GM18858 (cell line): ENCODE measurements at regions not wholly inside any gene's neighbourhood (a gene's known extent, or its start where the extent isn't known, plus 50 kb on each side); places are given as distances from the start of the nearest gene placed in this dataset.

ENCODE experiments used
- ATAC-seq: cut with Tn5 transposase; IDR thresholded peaks from one replicate; pipeline ENCODE4 v1.9.1; 2021; ENCODE audit not compliant: unreplicated experiment

DNA sequence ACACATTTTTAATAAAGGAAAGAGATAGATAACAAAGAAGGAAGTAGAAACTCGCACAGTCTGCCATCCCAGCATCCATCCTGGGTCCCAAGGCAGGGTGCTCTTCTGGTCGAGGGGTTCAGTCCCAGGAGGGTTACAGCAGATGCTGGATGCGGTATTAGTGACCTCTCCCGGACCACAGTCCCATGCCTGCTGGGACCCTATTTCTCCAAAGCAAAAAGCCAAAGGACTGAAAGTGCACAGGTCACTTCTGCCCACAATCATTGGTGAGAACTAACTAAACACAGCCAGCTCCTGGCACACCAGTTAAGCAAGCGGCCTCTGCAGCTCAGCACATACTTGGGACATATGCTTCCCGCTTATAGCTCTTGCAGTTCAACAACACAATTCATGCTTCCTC is 96.1 kb upstream of the HABP2 start:
- no peak for ATAC-seq

GRCh38 chr10:113457408-113457807 is 95.4 kb upstream of the HABP2 start:
- ATAC-seq = no peak

DNA sequence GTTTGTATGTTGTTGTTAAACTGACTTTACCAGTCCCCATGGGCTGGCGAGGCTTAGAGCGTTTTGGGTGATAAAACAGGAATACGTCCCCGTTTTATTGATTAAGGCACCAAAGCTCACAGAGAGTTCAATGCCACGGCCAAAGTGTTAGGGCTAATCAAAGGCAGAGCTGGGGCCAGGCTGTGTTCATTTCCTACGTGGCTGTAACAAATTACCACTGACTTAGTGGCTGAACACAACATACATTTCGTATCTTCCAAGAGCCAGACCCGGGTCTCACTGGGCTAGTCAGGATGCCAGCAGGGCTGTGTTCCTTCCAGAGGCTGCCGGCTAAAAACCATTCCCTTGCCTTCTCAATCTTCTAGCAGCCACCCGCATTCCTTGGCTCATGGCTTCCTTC is 94.4 kb upstream of the HABP2 start:
- ATAC-seq = no peak

- ATAC-seq = no peak
These were observed 93.9 kb upstream of the HABP2 start for GRCh38 chr10:113458944-113459343.

GRCh38 chr10:113459626-113460280 is 93.1 kb upstream of the HABP2 start:
- no peak for ATAC-seq

DNA sequence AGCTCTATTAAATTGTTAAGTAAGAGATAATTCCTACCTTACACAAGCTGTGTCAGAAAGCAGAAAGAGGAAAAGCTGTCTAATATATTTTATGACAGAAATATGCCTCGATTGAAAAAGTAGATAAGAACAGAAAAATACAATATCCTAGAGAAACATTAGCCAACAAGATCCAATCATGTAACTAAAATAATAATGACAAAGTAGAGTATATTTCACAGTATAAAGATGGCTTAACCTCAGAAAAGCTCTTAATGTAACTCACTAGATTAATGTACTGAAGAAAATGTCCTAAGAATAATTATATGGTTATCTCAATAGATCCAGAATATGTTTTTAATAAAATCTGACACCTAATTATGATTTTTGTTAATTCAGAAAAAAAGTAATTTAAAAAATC is 89.8 kb upstream of the HABP2 start:
- ATAC-seq = no peak

DNA sequence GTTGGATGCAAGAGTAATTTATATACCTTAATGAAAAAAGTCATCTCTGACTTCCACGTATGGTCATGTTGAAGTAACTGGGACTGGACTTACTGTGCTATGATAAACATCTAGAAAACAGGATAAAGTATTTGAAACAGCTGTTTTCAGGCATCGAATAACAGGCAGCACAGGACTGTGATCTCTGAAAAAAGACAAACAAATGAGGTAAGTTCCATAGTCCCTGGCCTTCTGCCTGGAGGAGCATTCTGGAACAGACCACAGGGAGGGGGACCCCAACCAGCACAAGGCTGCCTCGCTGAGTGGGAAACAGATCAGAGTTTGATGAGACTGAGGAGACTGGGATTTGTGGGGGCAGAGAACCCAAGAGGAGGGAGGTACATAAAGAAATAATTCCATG is 89.1 kb upstream of the HABP2 start:
- no peak for ATAC-seq

- no peak for ATAC-seq
These were observed 83.1 kb upstream of the HABP2 start for GRCh38 chr10:113469796-113470195.

GRCh38 chr10:113470372-113471240 is 82.2 kb upstream of the HABP2 start:
- ATAC-seq = no peak

GRCh38 chr10:113471241-113471996 is 81.4 kb upstream of the HABP2 start:
- no peak for ATAC-seq

DNA sequence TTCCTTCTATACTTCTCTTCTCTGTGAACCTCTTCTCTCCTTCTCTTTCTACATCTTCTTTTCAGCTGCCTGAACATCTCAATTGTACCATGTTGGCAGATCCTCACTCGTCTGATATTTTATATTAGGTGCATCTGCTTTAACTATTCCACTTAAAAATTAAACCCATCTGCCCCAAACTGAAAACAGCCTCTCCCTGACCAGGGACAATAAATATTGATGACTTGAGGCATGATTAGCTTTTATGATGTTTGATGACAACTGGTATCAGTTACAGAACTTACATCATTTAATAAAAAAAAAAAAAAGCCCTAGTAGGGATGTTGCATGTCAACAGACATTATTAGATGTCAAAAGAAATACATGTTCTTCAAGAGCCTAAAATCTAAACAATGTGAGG is 79.8 kb upstream of the HABP2 start:
- no peak for ATAC-seq

GRCh38 chr10:113473851-113474250 is 79.0 kb upstream of the HABP2 start:
- no peak for ATAC-seq

DNA sequence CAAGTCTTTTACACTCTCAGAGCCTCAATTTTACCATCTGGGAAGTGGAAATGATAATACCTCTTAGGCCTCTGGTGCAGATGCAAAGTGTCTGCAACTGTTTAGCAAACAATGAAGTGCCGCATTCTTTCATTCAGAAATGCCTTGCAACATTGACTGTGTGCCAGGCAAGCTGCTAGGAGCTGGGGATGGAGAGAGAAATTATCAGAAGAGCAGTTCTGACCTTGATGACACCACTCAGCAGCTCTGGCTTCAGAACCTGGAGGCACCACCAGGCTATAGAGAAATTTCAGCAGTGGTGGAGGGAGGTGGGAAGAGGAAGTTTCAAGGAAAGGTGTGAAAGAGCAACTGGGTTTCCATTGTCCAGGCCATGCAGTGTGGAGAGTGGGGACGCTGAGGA is 78.1 kb upstream of the HABP2 start:
- no peak for ATAC-seq

DNA sequence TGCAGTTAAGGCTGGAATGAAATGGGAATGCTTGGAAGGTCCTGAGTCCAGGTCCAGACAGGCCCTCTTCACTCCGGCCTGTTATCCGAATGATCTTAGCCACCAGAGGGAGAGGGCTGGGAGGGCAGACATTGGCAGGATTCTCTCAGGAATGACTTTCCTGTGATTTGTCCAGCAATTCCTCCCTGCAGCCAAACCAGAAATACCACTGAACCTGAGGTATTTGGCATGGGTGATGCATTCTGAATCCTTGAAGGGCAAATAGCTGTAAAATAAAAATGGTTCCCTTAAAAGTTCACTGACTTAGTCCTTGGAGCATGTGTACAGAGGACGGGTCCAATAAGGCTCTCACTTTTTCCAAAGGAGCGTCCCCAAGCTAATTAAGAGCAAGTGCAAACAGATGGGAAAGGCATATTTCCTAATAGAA is 77.5 kb upstream of the HABP2 start:
- no peak for ATAC-seq

DNA sequence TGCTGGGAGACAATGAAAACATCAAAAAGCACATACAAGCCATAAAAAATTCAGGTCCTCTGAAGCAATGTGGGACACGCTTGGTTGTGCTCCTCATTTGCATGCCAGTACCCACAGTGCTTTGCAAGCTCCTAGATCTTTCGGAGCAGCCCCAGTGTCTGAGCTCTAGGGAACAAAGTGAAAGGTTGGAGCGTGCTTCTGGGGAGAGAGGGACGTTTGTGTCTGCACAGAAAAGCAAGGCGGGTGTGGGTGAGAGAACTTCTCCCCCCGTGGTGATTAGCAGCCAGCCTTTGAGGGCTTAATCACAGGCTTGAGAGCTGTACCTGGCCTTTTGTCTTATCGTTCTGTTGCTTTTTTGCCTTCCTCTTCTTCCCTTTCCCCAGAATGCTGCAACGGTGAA is 76.7 kb upstream of the HABP2 start:
- no peak for ATAC-seq

- ATAC-seq = no peak
These were observed 76.2 kb upstream of the HABP2 start for GRCh38 chr10:113476673-113477072.

DNA sequence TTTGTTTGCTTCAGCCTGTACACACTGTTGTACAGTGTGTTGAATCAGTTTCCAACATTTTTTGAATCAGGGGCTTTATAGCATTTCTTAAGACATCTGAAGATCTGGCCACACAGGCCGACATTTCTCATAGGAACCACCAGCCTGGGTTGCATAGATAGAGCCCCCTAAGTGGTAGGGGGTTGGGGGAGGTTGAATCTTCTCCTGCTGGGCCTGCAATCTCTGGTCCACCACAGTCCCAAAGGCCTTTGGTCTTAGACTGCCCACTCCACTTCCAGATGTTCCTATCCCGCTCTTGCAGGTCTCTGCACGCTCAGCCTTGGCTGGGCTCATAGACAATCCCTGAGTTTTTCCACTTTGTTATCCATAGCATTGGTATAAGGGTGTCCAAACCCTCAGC is 75.4 kb upstream of the HABP2 start:
- no peak for ATAC-seq

DNA sequence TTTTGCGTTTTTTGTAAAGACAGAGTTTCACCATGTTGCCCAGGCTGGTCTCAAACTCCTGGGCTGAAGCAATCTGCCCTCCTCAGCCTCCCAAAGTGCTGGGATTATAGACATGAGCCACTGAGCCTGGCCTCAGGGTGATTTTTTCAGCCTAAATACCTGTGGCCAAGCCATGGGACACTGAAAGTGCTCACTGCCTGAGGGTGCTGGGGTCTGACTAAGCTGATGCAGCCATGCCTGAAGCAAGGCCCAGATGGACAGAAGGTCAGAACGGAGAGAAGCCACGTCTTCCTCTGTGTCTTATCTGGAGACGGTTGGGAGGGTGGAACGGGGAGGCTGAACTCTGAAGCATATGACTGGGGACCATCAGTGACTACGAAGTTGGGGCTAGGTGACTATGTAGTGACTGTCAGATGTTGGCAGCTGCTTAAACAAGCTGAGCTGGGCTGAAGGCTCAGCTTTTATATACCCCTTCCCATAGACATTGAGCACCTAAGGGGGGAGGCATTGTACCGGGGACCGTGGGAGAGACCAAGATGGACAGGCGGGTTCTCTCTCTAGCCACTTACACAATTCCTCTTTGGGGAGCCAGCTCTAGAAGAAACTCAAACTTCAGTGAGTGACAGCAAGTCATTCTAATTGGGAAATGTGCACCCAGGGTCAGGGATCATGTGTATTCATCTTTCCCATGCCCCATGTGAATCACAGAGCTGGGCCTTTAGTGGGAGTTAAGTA is 73.3 kb upstream of the HABP2 start:
- no peak for ATAC-seq

DNA sequence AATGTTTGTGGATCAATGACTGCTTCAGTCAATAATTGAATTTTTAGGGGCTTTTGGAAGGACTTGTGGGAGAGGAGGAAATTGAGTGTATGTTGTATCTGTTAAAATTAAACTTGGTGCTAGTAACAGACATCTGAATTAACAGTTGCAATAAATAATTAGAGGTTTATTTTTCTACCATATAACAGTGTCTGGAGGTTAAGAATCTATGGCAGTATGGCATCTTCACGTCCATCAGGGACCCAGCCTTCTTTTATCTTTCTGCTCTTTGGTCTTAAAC is 72.8 kb upstream of the HABP2 start:
- ATAC-seq = no peak

- no peak for ATAC-seq
These were observed 71.9 kb upstream of the HABP2 start for GRCh38 chr10:113480851-113481502.

DNA sequence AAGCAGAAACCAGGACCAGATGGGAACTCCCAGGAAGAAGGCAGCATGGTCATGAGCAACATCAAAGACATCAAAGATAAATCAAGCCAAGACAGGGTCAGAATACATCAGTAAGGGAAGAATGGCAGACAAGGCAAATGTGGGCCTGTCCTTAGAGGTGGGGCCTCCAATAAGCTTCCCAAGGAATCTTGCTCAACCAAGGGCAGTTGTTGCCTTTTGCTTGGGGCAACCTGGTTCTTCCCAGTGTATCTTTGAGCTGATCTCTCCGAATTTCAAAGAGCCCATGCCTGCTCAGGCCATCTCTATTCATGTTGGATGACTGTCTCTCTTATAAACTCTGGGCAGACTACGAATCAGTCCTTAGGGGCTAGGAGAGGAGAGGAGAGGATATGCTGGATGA is 68.4 kb upstream of the HABP2 start:
- no peak for ATAC-seq
